Activated gamma-delta T cell (primary cell): ENCODE measurements at regions not wholly inside any gene's neighbourhood (a gene's known extent, or its start where the extent isn't known, plus 50 kb on each side); places are given as distances from the start of the nearest gene placed in this dataset.
"Not testable (repeated sequence)": the region's sequence is repeated elsewhere in the genome, so short reads cannot be mapped to it uniquely, and the experiment has no call there.

Experiments
- DNase-seq: peaks from one replicate; lab custom pipeline; 2025; lab: John Stamatoyannopoulos, UW

- no peak for DNase-seq
Measured at GRCh38 chr14:88983755-88984154, 159.3 kb downstream of the TTC8 start.

- DNase-seq, result no peak
Measured at GRCh38 chr14:88985654-88986053, 161.2 kb downstream of the TTC8 start.

GRCh38 chr14:88986146-88986841 lies 161.8 kb downstream of the TTC8 start:
- no peak for DNase-seq

- DNase-seq, result not testable (repeated sequence)
Measured at GRCh38 chr14:88986908-88987307, 162.5 kb downstream of the TTC8 start.

- no peak for DNase-seq
Measured at GRCh38 chr14:88987516-88987915, 163.1 kb downstream of the TTC8 start.

GRCh38 chr14:88989911-88990310 lies 165.5 kb downstream of the TTC8 start:
- no peak for DNase-seq

- no peak for DNase-seq
Measured at GRCh38 chr14:88990856-88991255, 166.4 kb downstream of the TTC8 start.

GRCh38 chr14:88992011-88992410 lies 167.6 kb downstream of the TTC8 start:
- no peak for DNase-seq

GRCh38 chr14:88993946-88994345 lies 169.5 kb downstream of the TTC8 start:
- no peak for DNase-seq

- no peak for DNase-seq
Measured at GRCh38 chr14:88995437-88996198, 171.2 kb downstream of the TTC8 start.

- DNase-seq, result no peak
Measured at GRCh38 chr14:88998027-88998426, 173.6 kb downstream of the TTC8 start.

- no peak for DNase-seq
Measured at GRCh38 chr14:88999137-88999536, 174.7 kb downstream of the TTC8 start.

- DNase-seq, result no peak
Measured at GRCh38 chr14:89000007-89000942, 175.8 kb downstream of the TTC8 start.

- DNase-seq, result no peak
Measured at GRCh38 chr14:89004166-89004565, 179.7 kb downstream of the TTC8 start.

- DNase-seq, result no peak
Measured at GRCh38 chr14:89007906-89008305, 183.5 kb downstream of the TTC8 start.

- DNase-seq, result no peak
Measured at GRCh38 chr14:89011355-89012281, 187.2 kb downstream of the TTC8 start.

GRCh38 chr14:89012282-89013097 lies 188.0 kb downstream of the TTC8 start:
- no peak for DNase-seq

GRCh38 chr14:89013098-89013504 lies 188.7 kb downstream of the TTC8 start:
- DNase-seq, result no peak

- DNase-seq, result no peak
Measured at GRCh38 chr14:89013698-89014568, 189.5 kb downstream of the TTC8 start.

- DNase-seq, result no peak
Measured at GRCh38 chr14:89014569-89014850, 190.1 kb downstream of the TTC8 start.
